Adrenal gland (tissue), 5 donors: ENCODE measurements at regions not wholly inside any gene's neighbourhood (a gene's known extent, or its start where the extent isn't known, plus 50 kb on each side); places are given as distances from the start of the nearest gene placed in this dataset.

Source experiments
- CTCF ChIP-seq, 6 experiments: fragments of 450-650 bp in 4 of 6; fragments of 200-600 bp in 2 of 6; sonication (generic) in 1 of 6; IDR thresholded peaks; 1 replicate in 5 of 6; 2 replicates in 1 of 6; pipeline versions ENCODE4 v1.5.1 to v1.8.0; 2016 to 2021; ENCODE audit warnings: antibody characterized with exemption in 6 of 6, mild to moderate bottlenecking in 2 of 6, moderate library complexity in 1 of 6
- POLR2A ChIP-seq, 2 donors: fragments of 450-650 bp; IDR thresholded peaks; one replicate each; pipeline ENCODE4 v1.6.1; 2017; ENCODE audit warnings: antibody characterized with exemption in 2 of 2, mild to moderate bottlenecking in 2 of 2, moderate library complexity in 1 of 2
- donor health status: DM: no; HTN: no; CAD: no.

GRCh38 chrX:81925812-81926211 is 723.9 kb downstream of the SH3BGRL start:
- TF ChIP-seq CTCF (IDR thresholded peaks at IDR 0.05) (no peak), POLR2A (IDR thresholded peaks at IDR 0.05) (no peak)
